NT2/D1 (cell line): ENCODE measurements at regions not wholly inside any gene's neighbourhood (a gene's known extent, or its start where the extent isn't known, plus 50 kb on each side); places are given as distances from the start of the nearest gene placed in this dataset.

Source experiments
- DNase-seq: peaks from one replicate; pipeline ENCODE4 v3.0.0-alpha.2; 2011; ENCODE audit warnings: low read depth, low spot score
- H3K27me3 ChIP-seq: 2 replicates; pipeline ENCODE4 v1.6.0; 2011; ENCODE audit warnings: mild to moderate bottlenecking; ENCODE audit not compliant: insufficient read length, insufficient read depth
- H3K36me3 ChIP-seq: 2 replicates; pipeline ENCODE4 v1.6.1; 2011; ENCODE audit warnings: mild to moderate bottlenecking, low read length, mixed read lengths; ENCODE audit not compliant: insufficient read depth, insufficient read length
- H3K4me1 ChIP-seq: 2 replicates; pipeline ENCODE4 v1.5.1; 2011; ENCODE audit not compliant: insufficient read depth, insufficient read length
- H3K4me3 ChIP-seq: 2 replicates; pipeline ENCODE4 v1.5.1; 2011; ENCODE audit warnings: low read depth; ENCODE audit not compliant: insufficient read length
- H3K9ac ChIP-seq: 2 replicates; pipeline ENCODE4 v1.6.0; 2011; ENCODE audit warnings: low read depth; ENCODE audit not compliant: insufficient read length
- H3K9me3 ChIP-seq: 2 replicates; pipeline ENCODE4 v1.5.1; 2011; ENCODE audit warnings: mild to moderate bottlenecking, low read length; ENCODE audit not compliant: insufficient read depth
- SUZ12 ChIP-seq: IDR thresholded peaks from 2 replicates; pipeline ENCODE4 v1.6.1; 2011; ENCODE audit not compliant: insufficient read length, insufficient read depth; ENCODE audit errors: extremely low read depth
- YY1 ChIP-seq: IDR thresholded peaks from 2 replicates; pipeline ENCODE4 v1.6.1; 2011; ENCODE audit not compliant: insufficient read length, insufficient read depth
- ZNF274 ChIP-seq: IDR thresholded peaks from 2 replicates; pipeline ENCODE4 v1.6.1; 2011; ENCODE audit warnings: mild to moderate bottlenecking, low read depth, low read length

- TF ChIP-seq SUZ12: no peak
- no peak for TF ChIP-seq ZNF274
- no peak for TF ChIP-seq YY1
- no peaks in the 10 kb centered on the region for H3K4me1 ChIP-seq
- H3K36me3 ChIP-seq: no peaks in the 10 kb centered on the region
- no peaks in the 10 kb centered on the region for H3K27me3 ChIP-seq
- H3K4me3 ChIP-seq: no peak overlapping the region
- H3K9ac ChIP-seq: no peak overlapping the region
- no peak for DNase-seq
- no peaks in the 10 kb centered on the region for H3K9me3 ChIP-seq
Observed at GRCh38 chr18:28777756-28778155, 600.8 kb upstream of the CDH2 start.

- no peaks in the 10 kb centered on the region for H3K9me3 ChIP-seq
- no peak for DNase-seq
- no peaks in the 10 kb centered on the region for H3K4me1 ChIP-seq
- H3K27me3 ChIP-seq: no peaks in the 10 kb centered on the region
- H3K36me3 ChIP-seq: no peaks in the 10 kb centered on the region
- H3K4me3 ChIP-seq: no peak overlapping the region
- no peak overlapping the region for H3K9ac ChIP-seq
- TF ChIP-seq YY1: no peak
- TF ChIP-seq ZNF274: no peak
- TF ChIP-seq SUZ12: no peak
Observed at GRCh38 chr18:28771849-28772248, 594.9 kb upstream of the CDH2 start.

DNA sequence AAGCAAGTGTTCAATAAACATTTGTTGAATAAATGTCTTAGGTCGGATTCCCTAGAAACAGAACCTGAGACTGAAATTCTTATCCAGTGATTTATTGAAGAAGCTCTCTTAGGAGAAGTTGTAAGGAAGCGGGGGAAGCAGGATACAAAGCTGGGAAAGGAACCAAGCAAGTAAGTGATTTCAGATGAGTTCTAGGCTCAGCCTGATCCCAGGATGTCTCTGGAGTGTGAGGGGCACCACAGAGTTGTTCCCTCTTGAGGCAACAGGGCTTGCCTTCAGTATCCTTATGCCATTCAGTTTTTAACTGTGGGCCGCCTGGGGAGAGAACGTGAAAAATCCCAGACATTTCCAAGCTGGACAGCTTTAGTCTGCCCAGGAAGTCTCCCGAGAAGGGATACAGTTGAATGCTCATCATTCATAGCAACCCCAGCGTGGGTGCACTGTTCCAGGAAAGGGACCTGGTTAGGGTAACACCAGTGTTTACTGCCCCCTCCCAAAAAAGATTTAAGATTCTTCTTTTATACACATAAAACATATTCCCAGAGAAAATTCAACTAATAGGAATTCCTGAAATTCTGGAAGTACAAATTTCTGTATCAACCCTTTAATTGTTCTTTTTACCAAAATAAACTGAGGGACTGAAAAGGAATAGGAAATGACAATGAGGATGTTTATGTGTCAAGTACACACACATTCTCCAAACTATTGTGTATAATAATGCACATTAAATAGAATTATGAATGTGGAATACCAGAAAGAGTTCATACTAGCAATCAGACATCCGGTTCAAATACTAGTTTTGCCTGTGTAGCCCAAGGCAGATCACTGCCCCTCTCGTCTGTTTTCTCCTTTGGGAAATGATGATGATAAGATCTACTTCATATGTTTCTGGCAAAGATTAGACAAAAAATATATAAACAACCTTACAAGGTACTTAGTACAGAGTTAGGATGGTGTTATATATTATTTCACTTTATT is 592.1 kb upstream of the CDH2 start:
- Histone ChIP-seq H3K36me3 (no peaks in the 10 kb centered on the region), H3K4me1 (no peaks in the 10 kb centered on the region), H3K9ac (no peak overlapping the region), H3K4me3 (no peak overlapping the region), H3K9me3 (no peaks in the 10 kb centered on the region), H3K27me3 (no peaks in the 10 kb centered on the region)
- no peak for DNase-seq
- TF ChIP-seq ZNF274: no peak
- no peak for TF ChIP-seq SUZ12

DNA sequence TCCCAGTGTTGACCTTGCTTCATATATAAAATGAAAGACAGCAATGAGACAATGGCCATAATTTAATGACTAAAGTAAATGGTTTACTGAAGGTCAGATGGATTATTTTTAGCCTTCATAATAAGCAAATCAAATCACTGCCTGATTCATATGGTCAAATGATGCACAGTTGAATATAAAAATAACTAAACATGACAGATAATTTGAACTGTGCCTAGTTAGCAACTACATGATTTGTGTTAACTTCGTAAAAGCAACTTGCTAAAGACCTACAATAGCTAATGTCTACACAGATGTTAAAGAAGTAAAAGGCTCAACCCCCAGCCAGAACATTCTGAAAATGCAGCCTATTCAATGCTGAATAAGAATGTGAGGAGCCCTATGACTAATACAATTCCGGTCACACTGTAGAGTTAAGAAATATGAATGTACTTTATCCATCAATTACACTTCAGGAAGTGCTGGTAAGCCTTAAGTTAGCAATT is 590.8 kb upstream of the CDH2 start:
- Histone ChIP-seq H3K4me1 (no peaks in the 10 kb centered on the region), H3K36me3 (no peaks in the 10 kb centered on the region), H3K9me3 (no peaks in the 10 kb centered on the region), H3K9ac (no peak overlapping the region), H3K4me3 (no peak overlapping the region), H3K27me3 (no peaks in the 10 kb centered on the region)
- TF ChIP-seq YY1: no peak
- TF ChIP-seq ZNF274: no peak
- TF ChIP-seq SUZ12: no peak
- DNase-seq: no peak

GRCh38 chr18:28767201-28767600 is 590.3 kb upstream of the CDH2 start:
- no peaks in the 10 kb centered on the region for H3K36me3 ChIP-seq
- TF ChIP-seq SUZ12: no peak
- TF ChIP-seq ZNF274: no peak
- TF ChIP-seq YY1: no peak
- H3K4me3 ChIP-seq: no peak overlapping the region

DNA sequence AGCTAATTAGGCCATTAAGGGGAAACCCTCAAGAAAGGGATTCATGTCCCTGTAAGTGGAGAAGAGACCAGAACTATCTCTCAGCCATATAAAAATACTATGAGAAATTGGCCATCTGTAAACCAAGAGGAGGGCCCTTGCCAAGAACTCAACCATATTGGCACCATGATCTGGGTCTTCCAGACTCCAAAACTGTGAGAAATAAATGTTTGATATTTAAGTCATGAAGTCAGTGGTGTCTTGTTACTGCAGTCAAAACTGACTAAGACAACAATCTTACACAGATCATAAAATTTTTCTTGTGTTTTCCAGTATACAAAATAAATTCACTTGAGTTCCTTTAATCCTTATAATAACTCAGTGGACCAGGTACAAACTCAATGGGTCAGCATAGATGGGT is 589.8 kb upstream of the CDH2 start:
- Histone ChIP-seq H3K4me1 (no peaks in the 10 kb centered on the region), H3K9ac (no peak overlapping the region), H3K27me3 (no peaks in the 10 kb centered on the region), H3K9me3 (no peaks in the 10 kb centered on the region), H3K4me3 (no peak overlapping the region), H3K36me3 (no peaks in the 10 kb centered on the region)
- TF ChIP-seq ZNF274 (no peak), SUZ12 (no peak), YY1 (no peak)
- DNase-seq: no peak

More at GRCh38 chr18:28767201-28767600, 590.3 kb upstream of the CDH2 start:
- Histone ChIP-seq H3K27me3 (no peaks in the 10 kb centered on the region), H3K9ac (no peak overlapping the region), H3K4me1 (no peaks in the 10 kb centered on the region), H3K9me3 (no peaks in the 10 kb centered on the region)
- DNase-seq: no peak

GRCh38 chr18:28766027-28766426 is 589.1 kb upstream of the CDH2 start:
- no peaks in the 10 kb centered on the region for H3K27me3 ChIP-seq
- H3K9me3 ChIP-seq: no peaks in the 10 kb centered on the region
- no peaks in the 10 kb centered on the region for H3K4me1 ChIP-seq
- no peaks in the 10 kb centered on the region for H3K36me3 ChIP-seq
- no peak overlapping the region for H3K9ac ChIP-seq
- no peak for TF ChIP-seq YY1
- TF ChIP-seq ZNF274: no peak
- no peak for TF ChIP-seq SUZ12
- H3K4me3 ChIP-seq: no peak overlapping the region
- no peak for DNase-seq
